Brain microvascular endothelial cell (primary cell): ENCODE measurements at regions not wholly inside any gene's neighbourhood (a gene's known extent, or its start where the extent isn't known, plus 50 kb on each side); places are given as distances from the start of the nearest gene placed in this dataset.

ENCODE experiments used
- DNase-seq: peaks from one replicate; pipeline ENCODE4 v3.0.0-alpha.2; 2020
- H3K27ac ChIP-seq: fragments of 250-450 bp; sonication (Bioruptor Pico); 2 replicates; pipeline ENCODE4 v1.5.1; 2020; ENCODE audit warnings: mild to moderate bottlenecking, moderate library complexity
- H3K27me3 ChIP-seq: fragments of 250-450 bp; sonication (Bioruptor Pico); replicated peaks from 2 replicates; pipeline ENCODE4 v1.5.1; 2020; ENCODE audit warnings: mild to moderate bottlenecking
- H3K36me3 ChIP-seq: fragments of 250-450 bp; sonication (Bioruptor Pico); replicated peaks from 2 replicates; pipeline ENCODE4 v1.5.1; 2020; ENCODE audit warnings: mild to moderate bottlenecking
- H3K4me3 ChIP-seq: 2 replicates; pipeline ENCODE4 v1.5.1; 2011; ENCODE audit warnings: low read depth, mild to moderate bottlenecking, control low read depth, low read length, moderate library complexity
- in situ Hi-C: cut with HindIII; loops from 2 replicates; pipeline ENCODE4 v1.10.0; 2017; ENCODE audit warnings: low sequenced_read_pairs, low pct_ligation_motif_present
- TF ChIP-seq, protein P1 (sequence below): IDR thresholded peaks from 2 replicates; pipeline ENCODE4 v1.5.1; 2011; ENCODE audit warnings: low read depth, mild to moderate bottlenecking, moderate library complexity, low read length, control low read depth, inconsistent platforms; ENCODE audit errors: missing control alignments

DNA sequence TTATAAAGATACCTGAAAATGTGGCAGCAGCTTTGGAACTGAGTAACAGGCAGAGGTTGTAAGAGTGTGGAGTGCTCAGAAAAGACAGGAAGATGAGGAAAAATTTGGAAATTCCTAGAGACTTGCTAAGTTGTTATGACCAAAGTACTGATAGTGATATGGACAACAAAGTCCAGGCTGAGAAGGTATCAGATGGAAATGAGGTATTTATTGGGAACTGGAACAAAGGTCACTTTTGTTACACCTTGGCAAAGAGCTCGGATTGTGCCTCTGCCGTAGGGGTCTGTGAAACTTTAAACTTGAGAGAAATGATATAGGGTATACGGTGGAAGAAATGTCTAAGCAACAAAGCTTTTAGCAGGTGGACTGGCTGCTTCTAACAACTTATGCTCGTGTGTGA lies 419.9 kb downstream of the PCDH17 start:
- Histone ChIP-seq H3K36me3 (no peaks in the 10 kb centered on the region), H3K27ac (no peak overlapping the region), H3K27me3 (no peaks in the 10 kb centered on the region), H3K4me3 (no peak overlapping the region)
- in situ Hi-C loops, result no loop called here
- TF ChIP-seq, protein P1, sequence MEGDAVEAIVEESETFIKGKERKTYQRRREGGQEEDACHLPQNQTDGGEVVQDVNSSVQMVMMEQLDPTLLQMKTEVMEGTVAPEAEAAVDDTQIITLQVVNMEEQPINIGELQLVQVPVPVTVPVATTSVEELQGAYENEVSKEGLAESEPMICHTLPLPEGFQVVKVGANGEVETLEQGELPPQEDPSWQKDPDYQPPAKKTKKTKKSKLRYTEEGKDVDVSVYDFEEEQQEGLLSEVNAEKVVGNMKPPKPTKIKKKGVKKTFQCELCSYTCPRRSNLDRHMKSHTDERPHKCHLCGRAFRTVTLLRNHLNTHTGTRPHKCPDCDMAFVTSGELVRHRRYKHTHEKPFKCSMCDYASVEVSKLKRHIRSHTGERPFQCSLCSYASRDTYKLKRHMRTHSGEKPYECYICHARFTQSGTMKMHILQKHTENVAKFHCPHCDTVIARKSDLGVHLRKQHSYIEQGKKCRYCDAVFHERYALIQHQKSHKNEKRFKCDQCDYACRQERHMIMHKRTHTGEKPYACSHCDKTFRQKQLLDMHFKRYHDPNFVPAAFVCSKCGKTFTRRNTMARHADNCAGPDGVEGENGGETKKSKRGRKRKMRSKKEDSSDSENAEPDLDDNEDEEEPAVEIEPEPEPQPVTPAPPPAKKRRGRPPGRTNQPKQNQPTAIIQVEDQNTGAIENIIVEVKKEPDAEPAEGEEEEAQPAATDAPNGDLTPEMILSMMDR, result no peak
- DNase-seq, result no peak

DNA sequence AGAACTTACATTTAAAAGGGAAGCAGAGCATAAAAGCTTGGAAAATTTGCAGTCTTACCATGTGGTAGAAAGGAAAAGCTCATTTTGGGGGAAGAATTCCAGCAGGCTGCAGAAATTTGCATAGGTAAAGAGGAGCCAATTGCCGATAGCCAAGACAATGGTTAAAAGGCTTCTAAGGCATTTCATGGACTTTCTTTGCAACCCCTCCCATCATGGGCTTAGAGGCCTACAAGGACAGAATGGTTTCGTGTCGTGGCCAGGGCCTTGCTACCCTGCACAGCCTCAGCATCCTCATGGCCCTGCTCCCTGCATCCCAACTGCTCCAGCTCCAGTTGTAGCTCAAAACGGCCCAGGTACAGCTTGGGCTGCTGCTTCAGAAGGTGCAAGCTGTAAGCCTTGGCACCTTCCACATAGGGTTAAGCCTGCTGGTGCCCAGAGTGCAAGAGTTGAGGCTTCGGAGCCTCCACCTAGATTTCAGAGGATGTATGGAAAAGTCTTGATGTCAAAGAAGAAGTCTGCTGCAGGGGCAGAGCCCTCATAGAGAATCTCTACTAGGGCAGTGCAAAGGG lies 420.3 kb downstream of the PCDH17 start:
- no peak overlapping the region for H3K4me3 ChIP-seq
- no peak overlapping the region for H3K27ac ChIP-seq
- TF ChIP-seq, protein P1, result no peak
- DNase-seq, result no peak
- in situ Hi-C loops, result no loop called here
- H3K36me3 ChIP-seq, result no peaks in the 10 kb centered on the region
- H3K27me3 ChIP-seq, result no peaks in the 10 kb centered on the region

DNA sequence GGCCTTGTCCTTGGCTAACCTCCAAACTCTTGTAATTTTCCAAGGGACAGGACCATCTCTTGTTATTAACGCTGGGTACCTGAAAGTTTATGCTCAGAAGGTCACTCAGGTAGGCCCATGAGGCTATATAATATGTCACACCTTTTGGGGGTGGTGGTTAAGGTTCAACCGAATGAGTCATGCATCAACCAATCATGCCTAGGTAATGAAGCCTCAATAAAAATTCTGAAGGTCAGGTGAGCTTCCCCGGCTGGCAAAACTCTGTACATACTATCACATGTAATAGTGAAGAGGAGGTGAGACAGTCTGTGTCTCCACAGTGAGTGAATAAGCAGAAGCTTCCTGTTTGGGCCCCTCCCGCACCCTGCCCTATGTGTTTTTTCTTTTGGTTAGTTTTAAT lies 424.9 kb downstream of the PCDH17 start:
- in situ Hi-C loops, result no loop called here
- TF ChIP-seq, protein P1, result no peak

DNA sequence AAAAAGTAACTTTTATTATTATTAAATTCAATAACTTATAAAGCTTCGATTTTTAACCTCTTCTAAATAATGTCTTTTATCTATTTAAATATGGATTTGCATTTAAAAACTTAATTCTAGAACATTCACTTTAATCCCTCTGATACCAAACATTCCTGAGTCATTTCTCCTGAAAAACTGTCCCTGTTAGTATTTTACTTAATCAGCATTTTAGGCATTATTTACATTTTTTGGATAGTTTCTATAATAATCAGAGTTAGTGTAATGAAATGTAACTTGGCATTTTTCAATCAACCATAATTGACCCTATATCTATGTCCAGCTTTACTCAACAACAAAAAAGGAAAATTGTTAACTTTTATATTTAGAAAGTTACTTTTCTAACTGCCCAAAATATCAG lies 428.1 kb downstream of the PCDH17 start:
- TF ChIP-seq, protein P1, result no peak
- no peaks in the 10 kb centered on the region for H3K27me3 ChIP-seq
- in situ Hi-C loops, result no loop called here
- no peak overlapping the region for H3K4me3 ChIP-seq
- no peak overlapping the region for H3K27ac ChIP-seq
- no peaks in the 10 kb centered on the region for H3K36me3 ChIP-seq
- DNase-seq, result no peak

More for the DNA sequence above, 424.9 kb downstream of the PCDH17 start:
- Histone ChIP-seq H3K27me3 (no peaks in the 10 kb centered on the region), H3K27ac (no peak overlapping the region), H3K4me3 (no peak overlapping the region), H3K36me3 (no peaks in the 10 kb centered on the region)
- no peak for DNase-seq

DNA sequence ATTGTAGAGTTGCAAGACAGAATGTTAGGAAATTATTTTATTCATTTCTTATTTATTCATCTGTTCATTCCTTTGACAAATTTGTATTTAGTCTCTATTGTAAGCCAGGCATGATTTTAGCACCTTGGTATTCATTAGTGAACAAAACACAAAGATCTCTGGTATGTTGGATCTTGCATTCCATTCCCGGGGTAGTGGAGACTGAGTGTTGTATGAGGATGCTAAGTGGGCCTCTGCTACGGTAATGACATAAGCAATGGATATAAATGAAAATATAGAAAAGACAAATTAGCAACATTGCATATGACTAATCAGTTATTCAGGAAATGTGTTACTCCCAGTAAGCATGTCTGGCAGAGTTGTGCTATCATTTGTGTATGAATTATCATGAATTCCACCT lies 449.3 kb downstream of the PCDH17 start:
- DNase-seq, result no peak
- Histone ChIP-seq H3K27me3 (no peaks in the 10 kb centered on the region), H3K4me3 (no peak overlapping the region), H3K27ac (no peak overlapping the region), H3K36me3 (no peaks in the 10 kb centered on the region)
- in situ Hi-C loops, result no loop called here
- TF ChIP-seq, protein P1, result no peak

DNA sequence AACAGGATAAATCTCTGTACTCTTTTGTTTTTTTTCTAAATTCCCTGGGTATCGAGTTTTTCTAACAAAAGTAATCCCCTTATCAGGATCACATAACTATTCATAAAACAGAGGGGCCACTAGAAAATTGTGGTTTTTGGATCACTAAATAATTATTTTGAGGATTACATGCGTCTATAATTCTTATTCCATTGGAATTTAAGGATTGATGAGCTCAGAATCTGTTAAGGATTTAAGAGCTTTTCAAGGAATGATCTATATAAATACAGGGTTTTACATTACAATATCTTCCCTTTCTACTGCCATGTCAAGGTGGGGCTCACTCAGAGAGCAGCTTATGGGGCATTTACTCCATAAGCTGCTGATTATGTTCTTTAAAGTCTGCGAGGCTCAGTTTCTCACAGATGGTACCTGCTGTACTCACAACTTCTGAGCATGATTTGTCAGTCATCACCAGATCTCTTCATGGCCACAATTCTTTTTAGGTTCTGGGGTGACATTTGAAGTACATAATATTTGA lies 449.8 kb downstream of the PCDH17 start:
- Histone ChIP-seq H3K4me3 (no peak overlapping the region), H3K36me3 (no peaks in the 10 kb centered on the region), H3K27ac (no peak overlapping the region), H3K27me3 (no peaks in the 10 kb centered on the region)
- no peak for DNase-seq
- TF ChIP-seq, protein P1, result no peak
- in situ Hi-C loops, result no loop called here
